ENCODE measurements at regions not wholly inside any gene's neighbourhood (a gene's known extent, or its start where the extent isn't known, plus 50 kb on each side); places are given as distances from the start of the nearest gene placed in this dataset.

DNA sequence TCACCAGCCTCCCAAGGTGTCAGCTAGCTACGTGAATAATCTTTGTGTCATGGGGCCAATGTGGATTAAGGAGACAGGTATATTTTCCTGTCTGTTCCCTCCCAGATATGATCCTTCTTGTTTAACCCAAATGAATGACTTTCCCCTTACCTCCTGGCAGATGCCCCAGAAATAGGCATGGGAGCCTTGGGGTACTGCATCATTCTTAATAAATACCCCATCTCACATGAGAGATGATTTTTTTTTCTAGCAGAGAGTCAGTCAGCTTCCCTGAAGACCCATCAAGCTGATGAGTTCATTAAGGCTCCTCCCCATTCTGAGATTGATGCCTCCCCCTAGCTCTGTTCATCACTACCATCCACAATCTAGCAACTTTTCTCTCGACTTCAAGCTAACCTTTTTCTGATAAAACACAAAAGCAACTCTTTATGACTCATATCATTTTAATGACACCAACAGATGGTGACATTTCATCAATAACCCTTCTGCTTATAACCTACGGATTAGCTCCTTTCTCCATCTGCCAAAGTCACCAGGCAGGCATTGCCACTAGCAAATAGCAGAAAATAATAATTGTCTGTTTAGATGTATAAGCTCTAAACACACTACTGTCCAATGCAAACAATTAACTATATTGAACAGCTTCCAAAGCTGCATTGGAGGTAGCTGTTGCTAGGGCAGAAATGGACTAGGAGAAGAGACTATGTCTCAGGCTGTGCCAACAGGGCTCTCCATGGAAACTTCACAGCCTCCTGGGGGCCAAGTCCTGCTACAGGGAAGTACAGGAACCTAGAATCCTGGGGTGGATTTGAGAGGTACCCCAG, 143.7 kb downstream of the ACER2 start:
- no peak for TF ChIP-seq EZH2 (IDR thresholded peaks at IDR 0.05; ENCODE audit: insufficient read depth, poor library complexity, severe bottlenecking)
- TF ChIP-seq EZH2phosphoT487 (IDR thresholded peaks at IDR 0.05; ENCODE audit: insufficient read depth, low read depth): no peak
- Histone ChIP-seq H3F3A (ENCODE audit: insufficient read depth) (no peaks in the 10 kb centered on the region), H3K4me1 (ENCODE audit: insufficient read depth) (no peaks in the 10 kb centered on the region), H4K20me1 (ENCODE audit: insufficient read depth) (no peaks in the 10 kb centered on the region), H3K9me3 (ENCODE audit: low read depth) (no peaks in the 10 kb centered on the region), H2AFZ (no peak overlapping the region), H3K27me3 (replicated peaks; ENCODE audit: insufficient read depth) (no peaks in the 10 kb centered on the region), H3K4me3 (no peak overlapping the region), H3K36me3 (ENCODE audit: low read depth) (no peaks in the 10 kb centered on the region), H3K79me2 (ENCODE audit: insufficient read depth) (no peaks in the 10 kb centered on the region), H3K9me2 (ENCODE audit: insufficient read depth) (no peaks in the 10 kb centered on the region), H3K9ac (no peak overlapping the region), H3K27ac (no peak overlapping the region), H3K4me2 (ENCODE audit: unreplicated experiment) (no peak overlapping the region)
- in situ Hi-C loops (cut with MboI): no loop called here
- 4 to 7% methylated on average over 3 of the region's 3 CpGs for WGBS, 2 experiments (ENCODE audit: low coverage in 1 of 2, low lambda C conversion rate in 2 of 2, missing lambda C conversion rate in 2 of 2)
- no peak for DNase-seq

DNA sequence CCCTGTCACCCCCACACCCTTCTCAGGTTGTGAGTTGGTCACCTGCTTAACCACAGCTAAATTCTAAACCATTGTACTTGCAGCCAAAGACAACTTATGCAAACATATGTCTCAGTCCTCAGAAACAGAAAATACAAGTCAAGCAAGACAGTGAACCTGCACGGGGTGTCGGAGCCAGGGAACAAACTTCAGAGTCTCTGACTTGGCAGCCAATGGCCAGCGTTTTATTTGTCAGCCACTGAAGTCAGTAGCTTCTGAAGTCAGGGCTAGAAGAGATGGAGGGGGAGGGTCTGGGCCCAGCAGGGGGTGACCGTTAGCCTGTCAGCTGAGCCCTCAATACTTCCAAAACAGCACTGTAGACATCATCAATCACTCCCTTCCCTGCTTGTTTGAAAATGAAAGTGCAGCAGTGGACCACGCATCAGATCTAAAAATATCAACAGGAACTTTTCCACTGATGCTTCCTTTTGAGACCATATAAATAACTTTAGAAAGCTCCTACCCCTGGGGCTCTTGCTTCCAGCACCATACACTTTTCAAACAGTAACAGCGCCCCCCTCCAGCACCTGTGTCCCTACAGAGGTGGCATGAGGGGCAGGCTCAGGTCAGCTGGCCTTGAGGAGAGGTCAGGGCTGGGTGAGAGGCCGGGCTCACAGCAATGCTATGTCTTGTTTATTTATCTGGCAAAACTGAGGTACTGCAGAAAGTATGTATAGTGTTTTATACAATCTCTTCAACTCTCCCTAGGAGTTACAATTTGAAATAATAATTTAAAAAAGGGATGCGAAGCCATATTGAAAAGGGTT, 142.5 kb downstream of the ACER2 start:
- WGBS, 2 experiments (ENCODE audit: low coverage in 1 of 2, low lambda C conversion rate in 2 of 2, missing lambda C conversion rate in 2 of 2): 26 to 28% methylated on average over 8 of the region's 8 CpGs
- in situ Hi-C loops (cut with MboI): no loop called here

DNA sequence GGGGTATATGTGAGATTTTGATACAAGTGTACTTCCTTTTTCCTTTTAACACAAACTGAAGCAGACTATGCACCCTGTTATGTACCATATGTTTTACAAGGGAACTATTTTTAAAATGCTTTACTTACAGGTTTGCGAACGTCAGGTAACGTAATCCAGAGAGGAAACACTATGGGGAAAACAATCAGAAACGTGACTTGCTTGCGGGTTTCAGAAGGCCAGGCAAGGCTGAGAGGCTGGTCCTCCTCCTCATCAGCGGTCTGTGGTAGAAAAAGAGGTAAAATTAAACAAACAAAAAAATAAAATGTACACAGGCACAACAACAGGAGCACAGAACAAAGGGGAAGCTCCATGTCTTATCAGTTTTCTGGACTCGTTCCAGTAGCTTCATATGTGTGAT, 141.2 kb downstream of the ACER2 start:
- DNase-seq: no peak
- 36 to 39% methylated on average over 7 of the region's 7 CpGs for WGBS, 2 experiments (ENCODE audit: low coverage in 1 of 2, low lambda C conversion rate in 2 of 2, missing lambda C conversion rate in 2 of 2)
- no peaks in the 10 kb centered on the region for H3K79me2 ChIP-seq (ENCODE audit: insufficient read depth)
- no peaks in the 10 kb centered on the region for H3K36me3 ChIP-seq (ENCODE audit: low read depth)
- in situ Hi-C loops (cut with MboI): no loop called here
- no peak overlapping the region for H3K4me2 ChIP-seq (ENCODE audit: unreplicated experiment)
- H3K27me3 ChIP-seq (replicated peaks; ENCODE audit: insufficient read depth): no peaks in the 10 kb centered on the region
- no peak overlapping the region for H3K9ac ChIP-seq
- no peaks in the 10 kb centered on the region for H3F3A ChIP-seq (ENCODE audit: insufficient read depth)
- H3K27ac ChIP-seq: no peak overlapping the region
- H3K4me3 ChIP-seq: no peak overlapping the region
- H4K20me1 ChIP-seq (ENCODE audit: insufficient read depth): no peaks in the 10 kb centered on the region
- no peaks in the 10 kb centered on the region for H3K9me3 ChIP-seq (ENCODE audit: low read depth)
- H3K4me1 ChIP-seq (ENCODE audit: insufficient read depth): no peaks in the 10 kb centered on the region
- H3K9me2 ChIP-seq (ENCODE audit: insufficient read depth): no peaks in the 10 kb centered on the region
- TF ChIP-seq EZH2 (IDR thresholded peaks at IDR 0.05; ENCODE audit: insufficient read depth, poor library complexity, severe bottlenecking): no peak
- no peak for TF ChIP-seq EZH2phosphoT487 (IDR thresholded peaks at IDR 0.05; ENCODE audit: insufficient read depth, low read depth)
- H2AFZ ChIP-seq: no peak overlapping the region

More for the DNA sequence above, 142.5 kb downstream of the ACER2 start:
- H3K9ac ChIP-seq: no peak overlapping the region
- H3F3A ChIP-seq (ENCODE audit: insufficient read depth): no peaks in the 10 kb centered on the region
- TF ChIP-seq EZH2 (IDR thresholded peaks at IDR 0.05; ENCODE audit: insufficient read depth, poor library complexity, severe bottlenecking): no peak
- TF ChIP-seq EZH2phosphoT487 (IDR thresholded peaks at IDR 0.05; ENCODE audit: insufficient read depth, low read depth): no peak
- H2AFZ ChIP-seq: no peak overlapping the region
- H3K27me3 ChIP-seq (replicated peaks; ENCODE audit: insufficient read depth): no peaks in the 10 kb centered on the region
- no peaks in the 10 kb centered on the region for H3K36me3 ChIP-seq (ENCODE audit: low read depth)
- no peak for DNase-seq
- H3K4me3 ChIP-seq: no peak overlapping the region
- H3K9me3 ChIP-seq (ENCODE audit: low read depth): no peaks in the 10 kb centered on the region
- no peaks in the 10 kb centered on the region for H3K4me1 ChIP-seq (ENCODE audit: insufficient read depth)
- no peak overlapping the region for H3K27ac ChIP-seq
- H3K79me2 ChIP-seq (ENCODE audit: insufficient read depth): no peaks in the 10 kb centered on the region
- H3K9me2 ChIP-seq (ENCODE audit: insufficient read depth): no peaks in the 10 kb centered on the region
- H4K20me1 ChIP-seq (ENCODE audit: insufficient read depth): no peaks in the 10 kb centered on the region
- no peak overlapping the region for H3K4me2 ChIP-seq (ENCODE audit: unreplicated experiment)

DNA sequence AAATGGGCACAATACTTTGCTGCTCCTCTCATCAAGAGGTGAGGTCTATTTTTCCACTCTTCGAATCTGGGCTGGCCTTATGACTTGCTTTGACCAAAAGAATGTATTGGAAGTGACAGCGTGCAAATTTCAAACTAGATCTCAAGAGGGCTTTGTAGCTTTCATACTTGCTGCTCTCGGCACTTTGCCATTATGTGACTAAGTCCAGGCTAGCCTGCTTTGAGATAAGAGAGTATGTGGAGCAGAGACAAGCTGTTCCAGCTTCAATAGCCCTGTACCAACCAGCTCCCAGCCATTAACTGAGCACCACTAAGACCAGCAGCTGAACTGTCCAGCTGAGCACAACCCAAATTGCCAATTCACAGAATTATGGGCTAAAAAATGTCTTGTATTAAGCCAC, 124.6 kb downstream of the ACER2 start:
- in situ Hi-C loops (cut with MboI): no loop called here
- Histone ChIP-seq H2AFZ (no peak overlapping the region), H3K36me3 (ENCODE audit: low read depth) (no peaks in the 10 kb centered on the region), H3K9ac (no peak overlapping the region), H3K27ac (no peak overlapping the region), H3K27me3 (replicated peaks; ENCODE audit: insufficient read depth) (no peaks in the 10 kb centered on the region), H3K4me2 (ENCODE audit: unreplicated experiment) (no peak overlapping the region), H3K9me2 (ENCODE audit: insufficient read depth) (no peaks in the 10 kb centered on the region), H3K9me3 (ENCODE audit: low read depth) (no peaks in the 10 kb centered on the region), H3K4me1 (ENCODE audit: insufficient read depth) (no peaks in the 10 kb centered on the region), H3K79me2 (ENCODE audit: insufficient read depth) (no peaks in the 10 kb centered on the region), H3F3A (ENCODE audit: insufficient read depth) (no peaks in the 10 kb centered on the region), H3K4me3 (no peak overlapping the region), H4K20me1 (ENCODE audit: insufficient read depth) (no peaks in the 10 kb centered on the region)
- DNase-seq: no peak
- TF ChIP-seq EZH2 (IDR thresholded peaks at IDR 0.05; ENCODE audit: insufficient read depth, poor library complexity, severe bottlenecking): no peak
- TF ChIP-seq EZH2phosphoT487 (IDR thresholded peaks at IDR 0.05; ENCODE audit: insufficient read depth, low read depth): no peak
- WGBS, 2 experiments (ENCODE audit: low coverage in 1 of 2, low lambda C conversion rate in 2 of 2, missing lambda C conversion rate in 2 of 2): 36 to 51% methylated on average over 3 of the region's 3 CpGs
